HG03159 (cell line): ENCODE measurements at regions not wholly inside any gene's neighbourhood (a gene's known extent, or its start where the extent isn't known, plus 50 kb on each side); places are given as distances from the start of the nearest gene placed in this dataset.

Experiments
- ATAC-seq: cut with Tn5 transposase; IDR thresholded peaks from one replicate; pipeline ENCODE4 v1.9.1; 2021; ENCODE audit warnings: mild to moderate bottlenecking, moderate library complexity; ENCODE audit not compliant: unreplicated experiment

GRCh38 chr20:19807946-19808330, 49.9 kb downstream of the RIN2 start:
- no peak for ATAC-seq

GRCh38 chr20:19808498-19808897, 50.4 kb downstream of the RIN2 start:
- no peak for ATAC-seq

- ATAC-seq, result no peak
Measured at GRCh38 chr20:19809505-19809904, 51.4 kb downstream of the RIN2 start.

- no peak for ATAC-seq
Measured at GRCh38 chr20:19811231-19811630, 53.2 kb downstream of the RIN2 start.

- no peak for ATAC-seq
Measured at GRCh38 chr20:19812056-19812455, 54.0 kb downstream of the RIN2 start.

GRCh38 chr20:19812696-19813095, 54.6 kb downstream of the RIN2 start:
- ATAC-seq, result no peak

GRCh38 chr20:19813846-19814640, 56.0 kb downstream of the RIN2 start:
- no peak for ATAC-seq

GRCh38 chr20:19815553-19815991, 57.5 kb downstream of the RIN2 start:
- no peak for ATAC-seq

GRCh38 chr20:19816386-19816785, 58.3 kb downstream of the RIN2 start:
- no peak for ATAC-seq

- ATAC-seq, result no peak
Measured at GRCh38 chr20:19817017-19817416, 59.0 kb downstream of the RIN2 start.

GRCh38 chr20:19819149-19819548, 61.1 kb downstream of the RIN2 start:
- ATAC-seq, result no peak

GRCh38 chr20:19820555-19821211, 62.6 kb downstream of the RIN2 start:
- ATAC-seq, result no peak

GRCh38 chr20:19821606-19822005, 63.5 kb downstream of the RIN2 start:
- ATAC-seq, result no peak

- no peak for ATAC-seq
Measured at GRCh38 chr20:19823216-19823615, 65.2 kb downstream of the RIN2 start.

- ATAC-seq, result no peak
Measured at GRCh38 chr20:19823971-19824370, 65.9 kb downstream of the RIN2 start.

- ATAC-seq, result no peak
Measured at GRCh38 chr20:19824861-19825260, 66.8 kb downstream of the RIN2 start.

- no peak for ATAC-seq
Measured at GRCh38 chr20:19826179-19826914, 68.3 kb downstream of the RIN2 start.

- peak; percentile 37 for ATAC-seq
Measured at GRCh38 chr20:19827818-19828217, 69.8 kb downstream of the RIN2 start.

- ATAC-seq, result peak; percentile 97
Measured at GRCh38 chr20:19828232-19828631, 70.2 kb downstream of the RIN2 start.

- ATAC-seq, result no peak
Measured at GRCh38 chr20:19830211-19830785, 72.2 kb downstream of the RIN2 start.

GRCh38 chr20:19832875-19833274, 74.8 kb downstream of the RIN2 start:
- no peak for ATAC-seq
